Left ventricle myocardium inferior (tissue), 1 donor: ENCODE measurements at regions not wholly inside any gene's neighbourhood (a gene's known extent, or its start where the extent isn't known, plus 50 kb on each side); places are given as distances from the start of the nearest gene placed in this dataset.

Experiments
- DNase-seq: peaks from one replicate; pipeline ENCODE4 v3.0.0-alpha.2; 2020
- H3K27ac ChIP-seq: fragments of 200-600 bp; replicated peaks from 2 replicates; pipeline ENCODE4 v1.8.0; 2021
- H3K27me3 ChIP-seq: fragments of 200-600 bp; 2 replicates; pipeline ENCODE4 v1.8.0; 2021; ENCODE audit warnings: low read depth
- H3K36me3 ChIP-seq: fragments of 200-600 bp; 2 replicates; pipeline ENCODE4 v1.8.0; 2021
- H3K4me1 ChIP-seq: fragments of 200-600 bp; 2 replicates; pipeline ENCODE4 v1.8.0; 2021
- H3K4me3 ChIP-seq: fragments of 200-600 bp; 2 replicates; pipeline ENCODE4 v1.8.0; 2021; ENCODE audit warnings: mild to moderate bottlenecking, moderate library complexity
- H3K9me3 ChIP-seq: fragments of 200-600 bp; replicated peaks from 2 replicates; pipeline ENCODE4 v1.8.0; 2021
- intact Hi-C: fragments of 100-400 bp; cut with micrococcal nuclease; formaldehyde crosslinking; loops from one replicate; pipeline ENCODE4 v1.11.0; 2022
- TF ChIP-seq, protein P1 (sequence below): fragments of 200-600 bp; IDR thresholded peaks from 2 replicates; pipeline ENCODE4 v1.8.0; 2021; ENCODE audit warnings: antibody characterized with exemption, mild to moderate bottlenecking, borderline replicate concordance
- donor health status: DM: no; HTN: yes; CAD: no; lungs with severe emphysema.

DNA sequence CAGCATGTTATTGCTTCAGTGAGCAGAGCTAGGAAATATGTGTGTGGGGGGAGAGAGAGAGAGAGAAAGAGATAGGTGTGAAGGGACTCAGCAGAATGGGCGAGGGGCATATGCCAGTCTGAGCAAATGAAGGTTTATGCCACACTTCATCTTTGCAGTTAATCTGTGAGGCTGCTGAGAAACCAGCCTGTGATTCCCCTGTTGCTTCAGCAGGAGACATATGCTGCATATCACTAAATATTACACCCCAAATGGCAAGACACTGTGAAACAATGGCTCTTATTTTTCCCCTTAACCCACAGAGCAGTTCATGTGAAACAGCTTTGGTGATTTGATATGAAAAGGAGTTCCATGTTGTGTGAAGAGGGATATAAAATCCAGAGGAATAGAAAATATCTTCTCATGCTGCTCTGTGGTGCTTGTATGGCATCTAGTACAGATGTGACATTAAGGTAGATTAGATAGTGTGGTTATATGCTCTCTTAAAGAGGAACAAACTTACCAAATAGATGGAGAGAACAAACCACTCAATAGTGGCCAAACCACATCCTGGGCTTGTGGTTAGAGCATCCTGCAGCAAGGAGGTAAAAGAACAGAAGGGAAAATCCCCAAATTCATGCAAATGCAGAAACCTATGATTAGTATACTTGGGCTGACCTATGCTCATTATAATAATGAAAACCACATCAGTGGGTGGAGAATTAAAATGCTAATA is 864.2 kb downstream of the FAM181B start:
- H3K9me3 ChIP-seq, result no peaks in the 10 kb centered on the region
- no peak overlapping the region for H3K4me3 ChIP-seq
- no peaks in the 10 kb centered on the region for H3K36me3 ChIP-seq
- intact Hi-C loops, result no loop called here
- H3K27ac ChIP-seq, result no peak overlapping the region
- DNase-seq, result no peak
- H3K27me3 ChIP-seq, result no peaks in the 10 kb centered on the region
- TF ChIP-seq, protein P1, sequence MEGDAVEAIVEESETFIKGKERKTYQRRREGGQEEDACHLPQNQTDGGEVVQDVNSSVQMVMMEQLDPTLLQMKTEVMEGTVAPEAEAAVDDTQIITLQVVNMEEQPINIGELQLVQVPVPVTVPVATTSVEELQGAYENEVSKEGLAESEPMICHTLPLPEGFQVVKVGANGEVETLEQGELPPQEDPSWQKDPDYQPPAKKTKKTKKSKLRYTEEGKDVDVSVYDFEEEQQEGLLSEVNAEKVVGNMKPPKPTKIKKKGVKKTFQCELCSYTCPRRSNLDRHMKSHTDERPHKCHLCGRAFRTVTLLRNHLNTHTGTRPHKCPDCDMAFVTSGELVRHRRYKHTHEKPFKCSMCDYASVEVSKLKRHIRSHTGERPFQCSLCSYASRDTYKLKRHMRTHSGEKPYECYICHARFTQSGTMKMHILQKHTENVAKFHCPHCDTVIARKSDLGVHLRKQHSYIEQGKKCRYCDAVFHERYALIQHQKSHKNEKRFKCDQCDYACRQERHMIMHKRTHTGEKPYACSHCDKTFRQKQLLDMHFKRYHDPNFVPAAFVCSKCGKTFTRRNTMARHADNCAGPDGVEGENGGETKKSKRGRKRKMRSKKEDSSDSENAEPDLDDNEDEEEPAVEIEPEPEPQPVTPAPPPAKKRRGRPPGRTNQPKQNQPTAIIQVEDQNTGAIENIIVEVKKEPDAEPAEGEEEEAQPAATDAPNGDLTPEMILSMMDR, result no peak
- H3K4me1 ChIP-seq, result no peaks in the 10 kb centered on the region

DNA sequence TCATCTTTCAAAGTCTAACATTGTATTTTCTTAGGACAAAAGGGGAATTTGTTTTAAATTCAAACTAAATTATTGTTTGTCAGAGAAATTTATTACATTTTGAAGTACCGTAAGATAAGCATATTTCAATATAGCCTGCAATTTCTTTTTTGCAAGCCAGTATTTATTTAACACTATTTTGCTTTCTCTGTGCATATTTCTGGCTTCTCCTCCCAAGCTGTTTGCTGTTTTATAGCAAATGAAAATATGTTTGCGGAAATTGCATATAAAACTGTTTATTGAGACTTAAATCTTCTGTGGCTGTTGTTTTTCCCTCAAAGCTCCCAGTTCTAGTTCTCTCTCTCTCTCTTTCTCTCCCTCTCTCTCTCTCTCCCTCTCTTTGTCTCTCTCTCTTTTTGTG is 866.8 kb downstream of the FAM181B start:
- Histone ChIP-seq H3K27me3 (no peaks in the 10 kb centered on the region), H3K9me3 (no peaks in the 10 kb centered on the region), H3K4me1 (no peaks in the 10 kb centered on the region), H3K36me3 (no peaks in the 10 kb centered on the region), H3K27ac (no peak overlapping the region), H3K4me3 (no peak overlapping the region)
- DNase-seq, result no peak
- TF ChIP-seq, protein P1, result no peak
- intact Hi-C loops, result no loop called here

GRCh38 chr11:81857386-81857785 is 876.3 kb downstream of the FAM181B start:
- TF ChIP-seq, protein P1, result no peak
- no peaks in the 10 kb centered on the region for H3K27me3 ChIP-seq
- intact Hi-C loops, result no loop called here
- H3K4me3 ChIP-seq, result no peak overlapping the region
- DNase-seq, result no peak
- H3K4me1 ChIP-seq, result no peaks in the 10 kb centered on the region
- no peaks in the 10 kb centered on the region for H3K9me3 ChIP-seq
- no peak overlapping the region for H3K27ac ChIP-seq
- H3K36me3 ChIP-seq, result no peaks in the 10 kb centered on the region

DNA sequence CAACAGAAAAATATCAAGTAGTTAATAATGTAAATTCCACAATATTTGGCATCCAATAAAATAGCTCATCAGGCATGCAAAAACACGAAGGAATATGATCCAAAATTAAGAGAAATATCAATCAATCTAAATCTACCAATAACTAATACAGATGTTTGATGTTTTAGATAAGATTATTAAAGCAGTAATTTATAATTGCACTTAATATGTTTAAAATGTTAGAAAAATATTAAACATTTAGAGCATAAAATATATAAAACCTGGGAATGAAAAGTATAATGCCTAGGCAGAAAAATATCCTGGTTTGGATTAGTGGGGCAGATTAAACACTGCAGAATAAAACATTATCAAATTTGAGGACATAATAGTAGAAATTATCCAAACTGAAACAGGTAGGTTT is 879.9 kb downstream of the FAM181B start:
- H3K4me1 ChIP-seq, result no peaks in the 10 kb centered on the region
- TF ChIP-seq, protein P1, result no peak
- no peak overlapping the region for H3K4me3 ChIP-seq
- no peak overlapping the region for H3K27ac ChIP-seq
- no peaks in the 10 kb centered on the region for H3K27me3 ChIP-seq
- intact Hi-C loops, result no loop called here
- H3K36me3 ChIP-seq, result no peaks in the 10 kb centered on the region
- DNase-seq, result no peak
- H3K9me3 ChIP-seq, result no peaks in the 10 kb centered on the region

GRCh38 chr11:81852896-81853295 is 880.8 kb downstream of the FAM181B start:
- Histone ChIP-seq H3K27ac (no peak overlapping the region), H3K4me1 (no peaks in the 10 kb centered on the region), H3K27me3 (no peaks in the 10 kb centered on the region), H3K36me3 (no peaks in the 10 kb centered on the region), H3K9me3 (no peaks in the 10 kb centered on the region), H3K4me3 (no peak overlapping the region)
- TF ChIP-seq, protein P1, result no peak
- DNase-seq, result no peak
- intact Hi-C loops, result no loop called here
